ENCODE measurements at regions not wholly inside any gene's neighbourhood (a gene's known extent, or its start where the extent isn't known, plus 50 kb on each side); places are given as distances from the start of the nearest gene placed in this dataset.

DNA sequence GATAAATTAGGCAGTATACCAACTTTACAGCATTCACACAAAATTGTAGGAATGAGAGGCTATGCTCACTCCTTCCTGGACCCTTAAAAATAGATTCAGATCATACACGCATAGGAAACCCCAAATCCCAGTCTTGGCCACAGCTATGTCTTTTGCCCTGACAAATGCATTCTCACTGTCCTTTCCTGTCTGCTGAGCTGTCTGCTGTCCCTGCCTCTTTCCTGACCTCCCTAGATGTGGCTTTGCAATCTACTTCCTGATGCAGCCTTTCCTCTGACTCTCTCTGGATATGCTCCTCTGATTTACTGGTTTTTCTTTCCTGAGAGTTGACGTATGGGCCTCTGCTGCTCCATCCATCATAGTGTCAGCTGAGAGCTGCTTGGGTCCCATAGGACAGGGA is 59.8 kb upstream of the SLC35F3 start:
- Histone ChIP-seq H3K9ac (no peak overlapping the region), H3K4me3 (IDR thresholded peaks at IDR 0.05; ENCODE audit: insufficient read depth, low read depth, low read length) (no peak overlapping the region), H3K36me3 (ENCODE audit: insufficient read depth) (no peaks in the 10 kb centered on the region), H3K27me3 (ENCODE audit: insufficient read depth, low read depth) (no peaks in the 10 kb centered on the region), H3K4me1 (ENCODE audit: low read depth, poor library complexity, severe bottlenecking) (no peaks in the 10 kb centered on the region), H2AFZ (ENCODE audit: low read depth) (no peak overlapping the region), H4K20me1 (ENCODE audit: insufficient read depth) (no peaks in the 10 kb centered on the region), H3K27ac (no peak overlapping the region), H3K4me2 (no peak overlapping the region), H3K79me2 (ENCODE audit: insufficient read depth, low read depth) (no peaks in the 10 kb centered on the region)
- TF ChIP-seq, protein P1, sequence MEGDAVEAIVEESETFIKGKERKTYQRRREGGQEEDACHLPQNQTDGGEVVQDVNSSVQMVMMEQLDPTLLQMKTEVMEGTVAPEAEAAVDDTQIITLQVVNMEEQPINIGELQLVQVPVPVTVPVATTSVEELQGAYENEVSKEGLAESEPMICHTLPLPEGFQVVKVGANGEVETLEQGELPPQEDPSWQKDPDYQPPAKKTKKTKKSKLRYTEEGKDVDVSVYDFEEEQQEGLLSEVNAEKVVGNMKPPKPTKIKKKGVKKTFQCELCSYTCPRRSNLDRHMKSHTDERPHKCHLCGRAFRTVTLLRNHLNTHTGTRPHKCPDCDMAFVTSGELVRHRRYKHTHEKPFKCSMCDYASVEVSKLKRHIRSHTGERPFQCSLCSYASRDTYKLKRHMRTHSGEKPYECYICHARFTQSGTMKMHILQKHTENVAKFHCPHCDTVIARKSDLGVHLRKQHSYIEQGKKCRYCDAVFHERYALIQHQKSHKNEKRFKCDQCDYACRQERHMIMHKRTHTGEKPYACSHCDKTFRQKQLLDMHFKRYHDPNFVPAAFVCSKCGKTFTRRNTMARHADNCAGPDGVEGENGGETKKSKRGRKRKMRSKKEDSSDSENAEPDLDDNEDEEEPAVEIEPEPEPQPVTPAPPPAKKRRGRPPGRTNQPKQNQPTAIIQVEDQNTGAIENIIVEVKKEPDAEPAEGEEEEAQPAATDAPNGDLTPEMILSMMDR (conservative IDR thresholded peaks at IDR 0.05; ENCODE audit: low read depth, low read length) = no peak

Measured in KMS-11 (cell line).